CD14-positive monocyte (primary cell): ENCODE measurements at regions not wholly inside any gene's neighbourhood (a gene's known extent, or its start where the extent isn't known, plus 50 kb on each side); places are given as distances from the start of the nearest gene placed in this dataset.

Source experiments
- DNase-seq, 3 donors: peaks; one replicate each; pipeline ENCODE4 v3.0.0-alpha.2; 2011 to 2022
- H2AFZ ChIP-seq: 2 replicates; pipeline ENCODE4 v1.6.0; 2012; ENCODE audit warnings: mild to moderate bottlenecking, low read depth, low read length, inconsistent platforms; ENCODE audit not compliant: insufficient read depth, poor library complexity, severe bottlenecking
- H3K27ac ChIP-seq, 2 donors: 1 replicate in 1 of 2; 2 replicates in 1 of 2; pipeline ENCODE4 v1.5.1; 2012 to 2013; ENCODE audit warnings: low read length in 2 of 2, control low read depth in 1 of 2, inconsistent platforms in 1 of 2, low read depth in 1 of 2, mild to moderate bottlenecking in 1 of 2
- H3K27me3 ChIP-seq, 2 donors: one replicate each; pipeline versions ENCODE4 v1.6.0 to v1.6.1; 2011 to 2013; ENCODE audit warnings: low read length in 2 of 2; ENCODE audit not compliant: control insufficient read depth in 2 of 2, insufficient read depth in 2 of 2
- H3K36me3 ChIP-seq, 2 donors: replicated peaks in 1 of 2; 1 replicate in 1 of 2; 2 replicates in 1 of 2; pipeline versions ENCODE4 v1.5.1 to v1.6.1; 2012 to 2013; ENCODE audit warnings: low read length in 2 of 2, control low read depth in 1 of 2, inconsistent platforms in 1 of 2, mild to moderate bottlenecking in 1 of 2; ENCODE audit not compliant: insufficient read depth in 2 of 2, control insufficient read depth in 1 of 2
- H3K4me1 ChIP-seq, 2 donors: 1 replicate in 1 of 2; 2 replicates in 1 of 2; pipeline versions ENCODE4 v1.5.1 to v1.6.1; 2012 to 2013; ENCODE audit warnings: low read length in 2 of 2, control low read depth in 1 of 2, inconsistent platforms in 1 of 2, mild to moderate bottlenecking in 1 of 2, moderate library complexity in 1 of 2; ENCODE audit not compliant: insufficient read depth in 2 of 2, control insufficient read depth in 1 of 2
- H3K4me2 ChIP-seq: replicated peaks from 2 replicates; pipeline ENCODE3; 2012; ENCODE audit warnings: low read length, moderate library complexity, mild to moderate bottlenecking; ENCODE audit not compliant: poor library complexity, severe bottlenecking; ENCODE audit errors: extremely low read depth
- H3K4me3 ChIP-seq, 3 experiments: fragments of 200-600 bp in 1 of 3; sonication (generic) in 1 of 3; replicated peaks in 1 of 3; 1 replicate in 2 of 3; 2 replicates in 1 of 3; pipeline ENCODE4 v1.5.1; 2011 to 2013; ENCODE audit warnings: low read length in 3 of 3, mild to moderate bottlenecking in 3 of 3, control low read depth in 2 of 3, low read depth in 2 of 3, inconsistent platforms in 1 of 3, moderate library complexity in 1 of 3
- H3K79me2 ChIP-seq: 2 replicates; pipeline ENCODE4 v1.6.0; 2012; ENCODE audit warnings: mild to moderate bottlenecking, control low read depth, inconsistent platforms, low read length, moderate library complexity; ENCODE audit not compliant: insufficient read depth
- H3K9ac ChIP-seq: 2 replicates; pipeline ENCODE4 v1.6.0; 2017; ENCODE audit warnings: low read length, mild to moderate bottlenecking; ENCODE audit not compliant: insufficient read depth, poor library complexity, severe bottlenecking
- H3K9me3 ChIP-seq, 2 donors: replicated peaks in 1 of 2; 1 replicate in 1 of 2; 2 replicates in 1 of 2; pipeline versions ENCODE4 v1.5.1 to v1.6.1; 2012 to 2013; ENCODE audit warnings: low read length in 2 of 2, control low read depth in 1 of 2; ENCODE audit not compliant: control insufficient read depth in 1 of 2, insufficient read depth in 1 of 2
- H4K20me1 ChIP-seq: 2 replicates; pipeline ENCODE4 v1.6.0; 2012; ENCODE audit warnings: mild to moderate bottlenecking, low read length, control low read depth, moderate library complexity; ENCODE audit not compliant: insufficient read depth
- H3K27ac Mint-ChIP-seq, 7 donors: one replicate each; pipeline ENCODE4 v1.8.0; 2020; ENCODE audit warnings: mild to moderate bottlenecking in 7 of 7, mixed read lengths in 7 of 7, moderate library complexity in 6 of 7, inconsistent platforms in 2 of 7
- H3K27me3 Mint-ChIP-seq, 3 donors: one replicate each; pipeline ENCODE4 v1.8.0; 2021 to 2022; ENCODE audit warnings: low read depth in 3 of 3, mild to moderate bottlenecking in 3 of 3, mixed read lengths in 3 of 3, moderate library complexity in 3 of 3, inconsistent platforms in 1 of 3
- H3K36me3 Mint-ChIP-seq, 2 donors: one replicate each; pipeline ENCODE4 v1.8.0; 2020; ENCODE audit warnings: mixed read lengths in 2 of 2, inconsistent platforms in 1 of 2, mild to moderate bottlenecking in 1 of 2
- H3K4me1 Mint-ChIP-seq: one replicate; pipeline ENCODE4 v1.8.0; 2020; ENCODE audit warnings: mild to moderate bottlenecking, mixed read lengths
- H3K4me3 Mint-ChIP-seq, 2 donors: one replicate each; pipeline ENCODE4 v1.8.0; 2020; ENCODE audit warnings: mild to moderate bottlenecking in 2 of 2, mixed read lengths in 2 of 2, moderate library complexity in 1 of 2
- H3K9me3 Mint-ChIP-seq, 7 donors: one replicate each; pipeline ENCODE4 v1.8.0; 2020 to 2022; ENCODE audit warnings: mixed read lengths in 7 of 7, mild to moderate bottlenecking in 6 of 7, moderate library complexity in 6 of 7, inconsistent platforms in 2 of 7
- CTCF ChIP-seq: fragments of 200-600 bp; IDR thresholded peaks from one replicate; pipeline ENCODE4 v1.8.0; 2022; ENCODE audit warnings: antibody characterized with exemption, mild to moderate bottlenecking
- WGBS: methylation state at CpG from one replicate; pipeline ENCODE4 v1.1.5; 2013; ENCODE audit warnings: missing lambda C conversion rate; ENCODE audit not compliant: insufficient coverage; 5-methylcytosine and 5-hydroxymethylcytosine counted together
- intact Hi-C, 2 donors: fragments of 100-400 bp; cut with micrococcal nuclease; formaldehyde crosslinking; loops; one replicate each; pipeline versions ENCODE4 v1.15.0 to v1.15.1; 2023

- TF ChIP-seq CTCF = no peak
- DNase-seq = no peak
- H3K9ac ChIP-seq = no peak overlapping the region
- H3K9me3 Mint-ChIP-seq = peaks cover 17 to 31% (median 23%) of the 10 kb centered on the region in 7 donors
- peaks cover 0 to 2% (median 0%) of the 10 kb centered on the region in 3 donors for H3K27me3 Mint-ChIP-seq
- H3K36me3 Mint-ChIP-seq = peaks cover 0 to 9% of the 10 kb centered on the region in 2 donors
- H3K4me1 Mint-ChIP-seq = no peaks in the 10 kb centered on the region
- H3K27ac ChIP-seq = no peak overlapping the region
- no peaks in the 10 kb centered on the region for H3K79me2 ChIP-seq
- no peak overlapping the region for H3K27ac Mint-ChIP-seq
- H3K4me1 ChIP-seq = no peaks in the 10 kb centered on the region
- intact Hi-C loops = no loop called here
- no peaks in the 10 kb centered on the region for H3K36me3 ChIP-seq
- H4K20me1 ChIP-seq = no peaks in the 10 kb centered on the region
- H3K4me3 Mint-ChIP-seq = no peak overlapping the region
- 100% methylated on average over 3 of the region's 7 CpGs for WGBS
- H2AFZ ChIP-seq = no peak overlapping the region
- peaks cover 7 to 13% of the 10 kb centered on the region in 2 donors for H3K9me3 ChIP-seq
- no peaks in the 10 kb centered on the region for H3K27me3 ChIP-seq
- H3K4me3 ChIP-seq = no peak overlapping the region
- H3K4me2 ChIP-seq = no peak overlapping the region
Measured at GRCh38 chr6:88251301-88251700, 85.2 kb upstream of the CNR1 start.

GRCh38 chr6:88248709-88249321 lies 82.7 kb upstream of the CNR1 start:
- Mint-ChIP-seq H3K4me1 (no peaks in the 10 kb centered on the region), H3K36me3 (peaks cover 0 to 3% of the 10 kb centered on the region in 2 donors), H3K27me3 (peaks cover 0 to 2% (median 0%) of the 10 kb centered on the region in 3 donors), H3K27ac (no peak overlapping the region), H3K4me3 (no peak overlapping the region), H3K9me3 (peaks cover 3 to 8% (median 3%) of the 10 kb centered on the region in 7 donors)
- no peak for DNase-seq
- H4K20me1 ChIP-seq = no peaks in the 10 kb centered on the region
- H3K36me3 ChIP-seq = no peaks in the 10 kb centered on the region
- no peak for TF ChIP-seq CTCF
- H3K4me1 ChIP-seq = no peaks in the 10 kb centered on the region
- H2AFZ ChIP-seq = no peak overlapping the region
- no peak overlapping the region for H3K27ac ChIP-seq
- 86% methylated on average over 1 of the region's 4 CpGs for WGBS
- intact Hi-C loops = no loop called here
- no peak overlapping the region for H3K4me2 ChIP-seq
- peaks cover 4 to 8% of the 10 kb centered on the region in 2 donors for H3K9me3 ChIP-seq
- no peaks in the 10 kb centered on the region for H3K79me2 ChIP-seq
- no peak overlapping the region for H3K9ac ChIP-seq
- H3K4me3 ChIP-seq = no peak overlapping the region
- no peaks in the 10 kb centered on the region for H3K27me3 ChIP-seq
